H1 (cell line): ENCODE measurements at regions not wholly inside any gene's neighbourhood (a gene's known extent, or its start where the extent isn't known, plus 50 kb on each side); places are given as distances from the start of the nearest gene placed in this dataset.

Source experiments
- CTCF ChIA-PET: fragments of 300-600 bp; sonication (Branson Sonifier 250); formaldehyde crosslinking; loops from one replicate; lab custom pipeline; 2021; ENCODE audit not compliant: partially characterized antibody; lab: Charles Lee
- POLR2A ChIA-PET: fragments of 300-600 bp; sonication (Branson Sonifier 250); formaldehyde crosslinking; loops from one replicate; lab custom pipeline; 2021; ENCODE audit warnings: inconsistent platforms; ENCODE audit not compliant: partially characterized antibody; lab: Charles Lee
- DNase-seq, 2 experiments: peaks; one replicate each; pipeline versions ENCODE4 v3.0.0 to v3.0.0-alpha.2; 2010 to 2022; ENCODE audit warnings: low spot score in 2 of 2, low read depth in 1 of 2, mixed read lengths in 1 of 2
- FAIRE-seq: peaks from 2 replicates; lab custom pipeline; 2011; peaks lifted over from hg19 to GRCh38; lab: Jason Lieb, UNC
- H2AFZ ChIP-seq: 2 replicates; pipeline ENCODE4 v1.8.1; 2012; ENCODE audit warnings: low read length, inconsistent platforms
- H2AK5ac ChIP-seq: 2 replicates; pipeline ENCODE4 v1.6.1; 2013; ENCODE audit warnings: low read depth, low read length
- H2BK120ac ChIP-seq: replicated peaks from 2 replicates; pipeline ENCODE3; 2013; ENCODE audit warnings: low read depth, low read length, inconsistent platforms
- H2BK12ac ChIP-seq: 2 replicates; pipeline ENCODE4 v1.6.1; 2013; ENCODE audit warnings: low read depth, low read length
- H2BK15ac ChIP-seq: 2 replicates; pipeline ENCODE4 v1.6.1; 2013; ENCODE audit warnings: low read length
- H2BK20ac ChIP-seq: 2 replicates; pipeline ENCODE4 v1.6.1; 2013; ENCODE audit warnings: low read length
- H2BK5ac ChIP-seq: 2 replicates; pipeline ENCODE4 v1.6.1; 2013; ENCODE audit warnings: low read depth, low read length
- H3K14ac ChIP-seq: 2 replicates; pipeline ENCODE4 v1.6.1; 2013; ENCODE audit warnings: inconsistent platforms; ENCODE audit not compliant: insufficient read length
- H3K18ac ChIP-seq: 2 replicates; pipeline ENCODE4 v1.6.1; 2013; ENCODE audit warnings: low read length; ENCODE audit errors: extremely low read depth
- H3K23ac ChIP-seq: 2 replicates; pipeline ENCODE4 v1.6.1; 2013; ENCODE audit warnings: inconsistent platforms; ENCODE audit not compliant: insufficient read length
- H3K23me2 ChIP-seq: 2 replicates; pipeline ENCODE4 v1.6.1; 2013; ENCODE audit warnings: low read depth, low read length
- H3K27ac ChIP-seq: 2 replicates; pipeline ENCODE4 v1.6.1; 2011; ENCODE audit warnings: low read depth, low read length, inconsistent platforms
- H3K27me3 ChIP-seq, 4 experiments: replicated peaks in 1 of 4; 1 replicate in 1 of 4; 2 replicates in 3 of 4; pipeline versions ENCODE4 v1.6.1 to v1.8.1; 2011 to 2013; ENCODE audit warnings: low read length in 3 of 4, mild to moderate bottlenecking in 3 of 4, inconsistent platforms in 2 of 4, mixed read lengths in 2 of 4, moderate library complexity in 1 of 4; ENCODE audit not compliant: control insufficient read depth in 3 of 4, insufficient read depth in 3 of 4; ENCODE audit errors: extremely low read depth in 1 of 4
- H3K36me3 ChIP-seq, 4 experiments: 2 replicates each; pipeline versions ENCODE4 v1.6.1 to v1.8.1; 2011 to 2013; ENCODE audit warnings: mild to moderate bottlenecking in 4 of 4, low read length in 3 of 4, moderate library complexity in 2 of 4, control low read depth in 1 of 4, inconsistent platforms in 1 of 4; ENCODE audit not compliant: insufficient read depth in 4 of 4, control insufficient read depth in 2 of 4
- H3K4ac ChIP-seq: replicated peaks from 2 replicates; pipeline ENCODE3; 2013; ENCODE audit warnings: low read length, low read depth, mixed read lengths, inconsistent platforms; ENCODE audit not compliant: insufficient read length
- H3K4me1 ChIP-seq, 4 experiments: replicated peaks in 1 of 4; 1 replicate in 1 of 4; 2 replicates in 3 of 4; pipeline versions ENCODE4 v1.6.1 to v1.8.1; 2011 to 2013; ENCODE audit warnings: low read length in 3 of 4, inconsistent platforms in 2 of 4, mixed read lengths in 1 of 4; ENCODE audit not compliant: insufficient read depth in 4 of 4, control insufficient read depth in 3 of 4
- H3K4me2 ChIP-seq, 2 experiments: 2 replicates each; pipeline versions ENCODE4 v1.6.1 to v1.8.1; 2011 to 2013; ENCODE audit warnings: low read depth in 2 of 2, low read length in 2 of 2, control low read depth in 1 of 2, inconsistent platforms in 1 of 2, mild to moderate bottlenecking in 1 of 2; ENCODE audit not compliant: insufficient read depth in 1 of 2
- H3K4me3 ChIP-seq, 4 experiments: fragments of 200-600, 300-600 bp in 1 of 4; sonication (generic), shearing (Covaris generic), sonication (Bioruptor Twin) in 1 of 4; 2 replicates each; pipeline versions ENCODE4 v1.5.1 to v1.8.1; 2011 to 2016; ENCODE audit warnings: low read length in 4 of 4, low read depth in 3 of 4, control low read depth in 2 of 4, inconsistent platforms in 2 of 4, mild to moderate bottlenecking in 2 of 4, mixed read lengths in 1 of 4, moderate library complexity in 1 of 4; ENCODE audit not compliant: insufficient read depth in 2 of 4; ENCODE audit errors: extremely low read depth in 1 of 4
- H3K56ac ChIP-seq: replicated peaks from 2 replicates; pipeline ENCODE3; 2013; ENCODE audit warnings: low read depth, mild to moderate bottlenecking, mixed read lengths, low read length, inconsistent platforms; ENCODE audit not compliant: insufficient read length
- H3K79me1 ChIP-seq: 2 replicates; pipeline ENCODE4 v1.6.1; 2013; ENCODE audit warnings: low read depth, low read length, control low read depth
- H3K79me2 ChIP-seq, 2 experiments: 2 replicates each; pipeline versions ENCODE4 v1.6.1 to v1.8.1; 2012 to 2013; ENCODE audit warnings: low read length in 2 of 2, mild to moderate bottlenecking in 2 of 2, inconsistent platforms in 1 of 2; ENCODE audit not compliant: insufficient read depth in 2 of 2, control insufficient read depth in 1 of 2
- H3K9ac ChIP-seq, 4 experiments: replicated peaks in 1 of 4; 1 replicate in 1 of 4; 2 replicates in 3 of 4; pipeline versions ENCODE4 v1.6.1 to v1.8.1; 2011 to 2013; ENCODE audit warnings: low read depth in 3 of 4, low read length in 3 of 4, control low read depth in 2 of 4, mild to moderate bottlenecking in 2 of 4, moderate library complexity in 2 of 4, inconsistent platforms in 1 of 4; ENCODE audit errors: extremely low read depth in 1 of 4
- H3K9me3 ChIP-seq, 2 experiments: 2 replicates each; pipeline versions ENCODE4 v1.6.1 to v1.8.1; 2012 to 2013; ENCODE audit warnings: mild to moderate bottlenecking in 2 of 2, moderate library complexity in 2 of 2, control low read depth in 1 of 2, inconsistent platforms in 1 of 2, low read depth in 1 of 2, low read length in 1 of 2, mixed read lengths in 1 of 2; ENCODE audit not compliant: insufficient read depth in 2 of 2
- H4K20me1 ChIP-seq, 2 experiments: replicated peaks in 1 of 2; 2 replicates each; pipeline versions ENCODE3 to v1.8.1; 2011 to 2013; ENCODE audit warnings: inconsistent platforms in 2 of 2, low read length in 2 of 2, mild to moderate bottlenecking in 1 of 2; ENCODE audit not compliant: insufficient read depth in 2 of 2, control insufficient read depth in 1 of 2
- H4K5ac ChIP-seq: 2 replicates; pipeline ENCODE4 v1.6.1; 2013; ENCODE audit warnings: low read length, low read depth, mixed read lengths, inconsistent platforms; ENCODE audit not compliant: insufficient read length
- H4K8ac ChIP-seq: 2 replicates; pipeline ENCODE4 v1.8.0; 2013; ENCODE audit warnings: mild to moderate bottlenecking, moderate library complexity, low read length, inconsistent platforms; ENCODE audit not compliant: insufficient read depth; ENCODE audit errors: extremely low read depth
- H4K91ac ChIP-seq: replicated peaks from 2 replicates; pipeline ENCODE3; 2013; ENCODE audit warnings: low read length, mixed read lengths, inconsistent platforms; ENCODE audit not compliant: insufficient read length
- ASH2L ChIP-seq: fragments of 200-600, 300-600 bp; sonication (generic); IDR thresholded peaks from one replicate; pipeline ENCODE4 v1.7.1; 2017; ENCODE audit warnings: low read length
- BACH1 ChIP-seq: IDR thresholded peaks from 2 replicates; pipeline ENCODE4 v1.6.1; 2012; ENCODE audit warnings: low read length, improper control_type of control experiment
- BRCA1 ChIP-seq: IDR thresholded peaks from 2 replicates; pipeline ENCODE4 v1.6.1; 2012; ENCODE audit warnings: low read depth, low read length, improper control_type of control experiment
- EGR1 ChIP-seq: IDR thresholded peaks from 2 replicates; pipeline ENCODE4 v1.6.1; 2011; ENCODE audit warnings: low read depth, low read length, borderline replicate concordance
- EP300 ChIP-seq, 2 experiments: IDR thresholded peaks; 1 replicate in 1 of 2; 2 replicates in 1 of 2; pipeline ENCODE4 v1.6.1; 2011 to 2012; ENCODE audit warnings: low read depth in 2 of 2, low read length in 2 of 2, mild to moderate bottlenecking in 2 of 2, borderline replicate concordance in 1 of 2, inconsistent platforms in 1 of 2, moderate library complexity in 1 of 2
- POU5F1 ChIP-seq: IDR thresholded peaks from 2 replicates; pipeline ENCODE4 v1.6.1; 2011; ENCODE audit warnings: low read depth, mild to moderate bottlenecking, low read length, moderate library complexity
- SIRT6 ChIP-seq: IDR thresholded peaks from one replicate; pipeline ENCODE4 v1.7.1; 2012; ENCODE audit warnings: low read length, inconsistent platforms
- WGBS, 2 experiments: shearing (Covaris generic) in 1 of 2; methylation state at CpG; one replicate each; pipeline versions ENCODE4 v1.1.6 to v1.1.7; 2013 to 2015; ENCODE audit warnings: low lambda C conversion rate in 2 of 2, mixed read lengths in 2 of 2, inconsistent platforms in 1 of 2, low coverage in 1 of 2, missing lambda C conversion rate in 1 of 2; ENCODE audit not compliant: insufficient replicate concordance in 2 of 2, insufficient coverage in 1 of 2, insufficient read length in 1 of 2; ENCODE audit errors: extremely low coverage in 1 of 2, missing lambda C conversion rate in 1 of 2; 5-methylcytosine and 5-hydroxymethylcytosine counted together
- TF ChIP-seq, protein P1 (sequence below): IDR thresholded peaks from 2 replicates; pipeline ENCODE4 v1.6.1; 2011; ENCODE audit warnings: low read depth, mild to moderate bottlenecking, low read length; ENCODE audit not compliant: insufficient read depth

DNA sequence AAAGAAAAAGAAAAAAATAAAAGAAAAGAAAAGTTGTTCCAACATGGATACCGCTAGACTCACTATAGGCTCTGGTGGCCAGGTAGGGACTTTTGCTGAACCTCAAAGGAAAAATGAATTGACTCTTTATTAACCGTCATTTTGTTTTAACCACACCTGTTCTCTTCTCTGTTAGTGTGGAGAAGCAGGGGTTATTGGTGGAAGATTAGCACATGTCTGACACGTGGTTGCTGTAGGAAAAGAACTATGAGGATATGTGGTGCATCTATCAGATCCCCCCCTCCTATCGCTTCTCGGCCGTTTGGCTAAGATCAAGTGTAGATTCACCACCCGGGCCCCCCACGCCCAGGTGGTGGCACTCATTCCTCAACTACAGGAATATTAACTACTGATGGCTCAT, 212.4 kb upstream of the ZNF184 start:
- no peak for FAIRE-seq
- Histone ChIP-seq H3K79me2 (no peaks in the 10 kb centered on the region), H4K8ac (no peak overlapping the region), H4K91ac (no peak overlapping the region), H3K14ac (no peak overlapping the region), H3K4ac (no peak overlapping the region), H3K4me1 (no peaks in the 10 kb centered on the region; a peak in 3 of 7 replicates), H4K5ac (no peak overlapping the region), H3K23me2 (peaks cover 6% of the 10 kb centered on the region; the same call in 1 of the 2 replicates), H3K79me1 (no peaks in the 10 kb centered on the region), H3K27me3 (peaks cover 2 to 7% (median 6%) of the 10 kb centered on the region in 4 experiments; a peak in 6 of 7 replicates), H3K36me3 (no peaks in the 10 kb centered on the region), H2AFZ (no peak overlapping the region), H2AK5ac (no peak overlapping the region), H2BK5ac (no peak overlapping the region), H3K56ac (no peak overlapping the region), H3K27ac (no peak overlapping the region), H3K9me3 (no peaks in the 10 kb centered on the region), H3K23ac (no peak overlapping the region), H2BK12ac (no peak overlapping the region), H3K9ac (no peak overlapping the region), H2BK15ac (no peak overlapping the region; the same call in 1 of the 2 replicates), H3K4me2 (no peak overlapping the region), H3K4me3 (no peak overlapping the region), H2BK120ac (no peak overlapping the region), H4K20me1 (no peaks in the 10 kb centered on the region), H3K18ac (no peak overlapping the region), H2BK20ac (no peak overlapping the region)
- WGBS, 2 experiments, result 92% methylated on average over 8 of the region's 8 CpGs; no CpG with 5 or more reads in 1 of the 2 experiments
- ChIA-PET CTCF (interaction anchor here (0.6 to 0.7 kb wide), 2 partner anchors 20 to 73 kb away, joined by 3 read pairs; no protein-coding TSS in a partner anchor), POLR2A (no interaction called here)
- TF ChIP-seq BRCA1, result no peak
- no peak for TF ChIP-seq EGR1
- TF ChIP-seq, protein P1, sequence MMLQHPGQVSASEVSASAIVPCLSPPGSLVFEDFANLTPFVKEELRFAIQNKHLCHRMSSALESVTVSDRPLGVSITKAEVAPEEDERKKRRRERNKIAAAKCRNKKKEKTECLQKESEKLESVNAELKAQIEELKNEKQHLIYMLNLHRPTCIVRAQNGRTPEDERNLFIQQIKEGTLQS, result no peak
- TF ChIP-seq EP300 (IDR thresholded peaks at IDR 0.05; ENCODE audit: borderline replicate concordance in 1 of 2, low read depth in 2 of 2, low read length in 2 of 2), result no peak
- TF ChIP-seq ASH2L, result no peak
- no peak for TF ChIP-seq POU5F1
- no peak for TF ChIP-seq BACH1
- no peak for TF ChIP-seq SIRT6
- DNase-seq, result no peak
